Peyer's patch (tissue), 4 donors: ENCODE measurements at regions not wholly inside any gene's neighbourhood (a gene's known extent, or its start where the extent isn't known, plus 50 kb on each side); places are given as distances from the start of the nearest gene placed in this dataset.

ENCODE experiments used
- DNase-seq, 3 donors: peaks; one replicate each; pipeline ENCODE4 v3.0.0-alpha.2; 2017 to 2019
- H3K27ac ChIP-seq, 4 donors: fragments of 200-600 bp; sonication (generic); one replicate each; pipeline ENCODE4 v1.5.1; 2016 to 2019
- H3K27me3 ChIP-seq, 2 donors: fragments of 200-600 bp; sonication (generic); one replicate each; pipeline ENCODE4 v1.5.1; 2019
- H3K36me3 ChIP-seq, 3 donors: fragments of 200-600 bp; sonication (generic); one replicate each; pipeline ENCODE4 v1.5.1; 2016 to 2019
- H3K4me1 ChIP-seq, 4 donors: fragments of 200-600 bp; sonication (generic); one replicate each; pipeline ENCODE4 v1.5.1; 2016 to 2019
- H3K4me3 ChIP-seq, 4 donors: fragments of 200-600 bp; sonication (generic); 1 replicate in 3 of 4; 2 replicates in 1 of 4; pipeline ENCODE4 v1.5.1; 2016 to 2019; ENCODE audit warnings: mild to moderate bottlenecking in 1 of 4
- H3K9me3 ChIP-seq, 4 donors: fragments of 200-600 bp; sonication (generic); one replicate each; pipeline ENCODE4 v1.5.1; 2016 to 2019; ENCODE audit warnings: mild to moderate bottlenecking in 1 of 4
- CTCF ChIP-seq, 6 experiments: fragments of 450-650 bp in 4 of 6; fragments of 200-600 bp in 2 of 6; sonication (generic) in 1 of 6; IDR thresholded peaks; one replicate each; pipeline ENCODE4 v1.5.1; 2017 to 2019; ENCODE audit warnings: antibody characterized with exemption in 6 of 6, mild to moderate bottlenecking in 3 of 6, moderate library complexity in 1 of 6
- POLR2A ChIP-seq, 2 donors: fragments of 450-650 bp; IDR thresholded peaks; one replicate each; pipeline ENCODE4 v1.5.1; 2017; ENCODE audit warnings: antibody characterized with exemption in 2 of 2, mild to moderate bottlenecking in 2 of 2, moderate library complexity in 2 of 2

DNA sequence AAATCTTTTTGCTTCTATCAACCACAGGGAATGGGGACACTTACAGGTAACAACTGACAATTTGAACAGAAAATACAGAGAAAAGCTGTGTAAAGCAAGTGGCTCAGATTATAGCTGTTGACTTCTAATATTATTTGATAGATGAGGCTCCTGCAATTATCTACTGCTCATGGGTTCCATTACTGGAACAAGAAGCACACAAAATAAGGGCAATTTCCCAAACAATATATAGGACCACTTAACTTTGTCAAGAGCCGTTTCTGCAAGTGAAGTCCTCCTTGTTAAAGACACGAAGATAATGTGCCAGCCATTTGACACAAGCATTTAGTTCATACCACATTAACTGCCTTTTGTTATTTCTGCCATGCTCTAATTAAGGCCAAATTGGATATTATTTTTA, 315.5 kb upstream of the ARID1B start:
- Histone ChIP-seq H3K36me3 (no peaks in the 10 kb centered on the region), H3K4me1 (no peaks in the 10 kb centered on the region), H3K27ac (no peak overlapping the region), H3K9me3 (no peaks in the 10 kb centered on the region), H3K4me3 (no peak overlapping the region), H3K27me3 (no peaks in the 10 kb centered on the region)
- no peak for TF ChIP-seq CTCF (IDR thresholded peaks at IDR 0.05)
- TF ChIP-seq POLR2A (IDR thresholded peaks at IDR 0.05), result no peak
- no peak for DNase-seq

DNA sequence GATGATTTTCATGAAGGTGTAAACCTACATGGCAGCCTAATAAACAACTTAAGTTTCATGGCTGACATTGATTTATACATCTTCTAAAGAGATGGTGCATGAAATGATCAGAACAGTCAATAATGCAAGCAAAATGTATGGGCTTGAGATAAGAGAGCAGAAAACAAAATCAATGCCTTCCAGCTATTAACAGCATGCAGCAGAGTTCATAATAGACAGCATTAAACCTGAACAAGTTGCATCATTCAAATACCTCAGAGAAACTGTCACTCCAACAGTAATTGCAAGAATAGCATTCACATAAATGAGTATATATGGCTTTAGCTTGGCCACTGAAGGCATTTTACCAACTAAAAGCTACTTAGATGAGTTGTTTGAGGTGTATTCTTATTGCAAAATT, 319.6 kb upstream of the ARID1B start:
- TF ChIP-seq CTCF (IDR thresholded peaks at IDR 0.05), result no peak
- TF ChIP-seq POLR2A (IDR thresholded peaks at IDR 0.05), result no peak
- H3K4me3 ChIP-seq, result no peak overlapping the region
- no peaks in the 10 kb centered on the region for H3K4me1 ChIP-seq
- H3K27ac ChIP-seq, result no peak overlapping the region
- no peaks in the 10 kb centered on the region for H3K9me3 ChIP-seq
- DNase-seq, result no peak
- H3K36me3 ChIP-seq, result no peaks in the 10 kb centered on the region
- H3K27me3 ChIP-seq, result no peaks in the 10 kb centered on the region

- Histone ChIP-seq H3K36me3 (no peaks in the 10 kb centered on the region), H3K9me3 (no peaks in the 10 kb centered on the region), H3K4me3 (no peak overlapping the region), H3K27ac (no peak overlapping the region), H3K4me1 (no peaks in the 10 kb centered on the region), H3K27me3 (no peaks in the 10 kb centered on the region)
- DNase-seq, result no peak
- TF ChIP-seq CTCF (IDR thresholded peaks at IDR 0.05) (no peak), POLR2A (IDR thresholded peaks at IDR 0.05) (no peak)
Measured at GRCh38 chr6:156455847-156456246, 321.3 kb upstream of the ARID1B start.

- Histone ChIP-seq H3K4me1 (no peaks in the 10 kb centered on the region), H3K27ac (no peak overlapping the region), H3K4me3 (no peak overlapping the region), H3K36me3 (no peaks in the 10 kb centered on the region), H3K9me3 (no peaks in the 10 kb centered on the region), H3K27me3 (no peaks in the 10 kb centered on the region)
- TF ChIP-seq CTCF (IDR thresholded peaks at IDR 0.05), result no peak
- no peak for TF ChIP-seq POLR2A (IDR thresholded peaks at IDR 0.05)
- no peak for DNase-seq
Measured at GRCh38 chr6:156454867-156455266, 322.3 kb upstream of the ARID1B start.

DNA sequence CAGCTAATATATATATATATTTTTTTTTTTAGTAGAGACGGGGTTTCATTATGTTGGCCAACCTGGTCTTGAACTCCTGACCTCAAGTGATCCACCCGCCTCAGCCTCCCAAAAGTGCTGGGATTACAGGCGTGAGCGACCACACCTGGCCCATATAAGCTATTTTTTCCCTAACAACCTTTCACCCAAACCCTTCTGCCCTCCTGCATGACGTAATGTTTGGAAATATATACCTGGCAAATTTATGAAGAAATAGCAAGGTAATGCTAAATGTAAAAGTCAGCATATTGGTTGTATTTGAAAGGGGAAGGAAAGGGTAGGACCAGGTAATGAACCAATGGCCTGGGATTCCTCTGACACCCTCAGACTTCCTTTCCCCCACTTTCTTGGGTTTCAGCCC, 325.5 kb upstream of the ARID1B start:
- no peak for DNase-seq
- TF ChIP-seq CTCF (IDR thresholded peaks at IDR 0.05) (no peak), POLR2A (IDR thresholded peaks at IDR 0.05) (no peak)
- H3K9me3 ChIP-seq, result no peaks in the 10 kb centered on the region
- no peak overlapping the region for H3K4me3 ChIP-seq
- no peaks in the 10 kb centered on the region for H3K4me1 ChIP-seq
- no peaks in the 10 kb centered on the region for H3K27me3 ChIP-seq
- no peaks in the 10 kb centered on the region for H3K36me3 ChIP-seq
- no peak overlapping the region for H3K27ac ChIP-seq

DNA sequence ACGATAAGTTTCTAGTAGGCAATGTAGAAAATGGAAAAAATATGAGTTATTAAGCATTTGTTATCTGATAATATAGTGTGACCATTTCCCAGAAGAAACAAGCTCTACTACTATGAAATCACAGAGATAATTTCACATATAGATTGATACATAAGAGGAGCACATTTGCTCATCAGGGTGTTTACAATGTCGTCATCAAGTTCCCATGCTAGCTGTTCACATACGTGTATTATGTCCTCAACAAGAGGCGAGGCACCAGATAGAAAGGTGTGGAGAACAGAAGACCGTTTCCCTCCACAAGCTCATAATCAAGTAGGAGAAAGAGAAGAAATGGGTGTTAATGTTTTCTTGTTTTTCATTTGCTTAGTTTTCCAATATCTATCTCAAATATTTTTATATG, 326.1 kb upstream of the ARID1B start:
- no peaks in the 10 kb centered on the region for H3K4me1 ChIP-seq
- H3K36me3 ChIP-seq, result no peaks in the 10 kb centered on the region
- no peak for DNase-seq
- H3K27me3 ChIP-seq, result no peaks in the 10 kb centered on the region
- H3K9me3 ChIP-seq, result no peaks in the 10 kb centered on the region
- no peak overlapping the region for H3K27ac ChIP-seq
- H3K4me3 ChIP-seq, result no peak overlapping the region
- TF ChIP-seq POLR2A (IDR thresholded peaks at IDR 0.05), result no peak
